H1 (cell line): ENCODE measurements at regions not wholly inside any gene's neighbourhood (a gene's known extent, or its start where the extent isn't known, plus 50 kb on each side); places are given as distances from the start of the nearest gene placed in this dataset.

Experiments
- CTCF ChIA-PET: fragments of 300-600 bp; sonication (Branson Sonifier 250); formaldehyde crosslinking; loops from one replicate; lab custom pipeline; 2021; ENCODE audit not compliant: partially characterized antibody; lab: Charles Lee
- POLR2A ChIA-PET: fragments of 300-600 bp; sonication (Branson Sonifier 250); formaldehyde crosslinking; loops from one replicate; lab custom pipeline; 2021; ENCODE audit warnings: inconsistent platforms; ENCODE audit not compliant: partially characterized antibody; lab: Charles Lee
- DNase-seq, 2 experiments: peaks; one replicate each; pipeline versions ENCODE4 v3.0.0 to v3.0.0-alpha.2; 2010 to 2022; ENCODE audit warnings: low spot score in 2 of 2, low read depth in 1 of 2, mixed read lengths in 1 of 2
- FAIRE-seq: peaks from 2 replicates; lab custom pipeline; 2011; peaks lifted over from hg19 to GRCh38; lab: Jason Lieb, UNC
- H2AFZ ChIP-seq: 2 replicates; pipeline ENCODE4 v1.8.1; 2012; ENCODE audit warnings: low read length, inconsistent platforms
- H2AK5ac ChIP-seq: 2 replicates; pipeline ENCODE4 v1.6.1; 2013; ENCODE audit warnings: low read depth, low read length
- H2BK120ac ChIP-seq: replicated peaks from 2 replicates; pipeline ENCODE3; 2013; ENCODE audit warnings: low read depth, low read length, inconsistent platforms
- H2BK12ac ChIP-seq: 2 replicates; pipeline ENCODE4 v1.6.1; 2013; ENCODE audit warnings: low read depth, low read length
- H2BK15ac ChIP-seq: 2 replicates; pipeline ENCODE4 v1.6.1; 2013; ENCODE audit warnings: low read length
- H2BK20ac ChIP-seq: 2 replicates; pipeline ENCODE4 v1.6.1; 2013; ENCODE audit warnings: low read length
- H2BK5ac ChIP-seq: 2 replicates; pipeline ENCODE4 v1.6.1; 2013; ENCODE audit warnings: low read depth, low read length
- H3K14ac ChIP-seq: 2 replicates; pipeline ENCODE4 v1.6.1; 2013; ENCODE audit warnings: inconsistent platforms; ENCODE audit not compliant: insufficient read length
- H3K18ac ChIP-seq: 2 replicates; pipeline ENCODE4 v1.6.1; 2013; ENCODE audit warnings: low read length; ENCODE audit errors: extremely low read depth
- H3K23ac ChIP-seq: 2 replicates; pipeline ENCODE4 v1.6.1; 2013; ENCODE audit warnings: inconsistent platforms; ENCODE audit not compliant: insufficient read length
- H3K23me2 ChIP-seq: 2 replicates; pipeline ENCODE4 v1.6.1; 2013; ENCODE audit warnings: low read depth, low read length
- H3K27ac ChIP-seq: 2 replicates; pipeline ENCODE4 v1.6.1; 2011; ENCODE audit warnings: low read depth, low read length, inconsistent platforms
- H3K27me3 ChIP-seq, 4 experiments: replicated peaks in 1 of 4; 1 replicate in 1 of 4; 2 replicates in 3 of 4; pipeline versions ENCODE4 v1.6.1 to v1.8.1; 2011 to 2013; ENCODE audit warnings: low read length in 3 of 4, mild to moderate bottlenecking in 3 of 4, inconsistent platforms in 2 of 4, mixed read lengths in 2 of 4, moderate library complexity in 1 of 4; ENCODE audit not compliant: control insufficient read depth in 3 of 4, insufficient read depth in 3 of 4; ENCODE audit errors: extremely low read depth in 1 of 4
- H3K36me3 ChIP-seq, 4 experiments: 2 replicates each; pipeline versions ENCODE4 v1.6.1 to v1.8.1; 2011 to 2013; ENCODE audit warnings: mild to moderate bottlenecking in 4 of 4, low read length in 3 of 4, moderate library complexity in 2 of 4, control low read depth in 1 of 4, inconsistent platforms in 1 of 4; ENCODE audit not compliant: insufficient read depth in 4 of 4, control insufficient read depth in 2 of 4
- H3K4ac ChIP-seq: replicated peaks from 2 replicates; pipeline ENCODE3; 2013; ENCODE audit warnings: low read length, low read depth, mixed read lengths, inconsistent platforms; ENCODE audit not compliant: insufficient read length
- H3K4me1 ChIP-seq, 4 experiments: replicated peaks in 1 of 4; 1 replicate in 1 of 4; 2 replicates in 3 of 4; pipeline versions ENCODE4 v1.6.1 to v1.8.1; 2011 to 2013; ENCODE audit warnings: low read length in 3 of 4, inconsistent platforms in 2 of 4, mixed read lengths in 1 of 4; ENCODE audit not compliant: insufficient read depth in 4 of 4, control insufficient read depth in 3 of 4
- H3K4me2 ChIP-seq, 2 experiments: 2 replicates each; pipeline versions ENCODE4 v1.6.1 to v1.8.1; 2011 to 2013; ENCODE audit warnings: low read depth in 2 of 2, low read length in 2 of 2, control low read depth in 1 of 2, inconsistent platforms in 1 of 2, mild to moderate bottlenecking in 1 of 2; ENCODE audit not compliant: insufficient read depth in 1 of 2
- H3K4me3 ChIP-seq, 4 experiments: fragments of 200-600, 300-600 bp in 1 of 4; sonication (generic), shearing (Covaris generic), sonication (Bioruptor Twin) in 1 of 4; 2 replicates each; pipeline versions ENCODE4 v1.5.1 to v1.8.1; 2011 to 2016; ENCODE audit warnings: low read length in 4 of 4, low read depth in 3 of 4, control low read depth in 2 of 4, inconsistent platforms in 2 of 4, mild to moderate bottlenecking in 2 of 4, mixed read lengths in 1 of 4, moderate library complexity in 1 of 4; ENCODE audit not compliant: insufficient read depth in 2 of 4; ENCODE audit errors: extremely low read depth in 1 of 4
- H3K56ac ChIP-seq: replicated peaks from 2 replicates; pipeline ENCODE3; 2013; ENCODE audit warnings: low read depth, mild to moderate bottlenecking, mixed read lengths, low read length, inconsistent platforms; ENCODE audit not compliant: insufficient read length
- H3K79me1 ChIP-seq: 2 replicates; pipeline ENCODE4 v1.6.1; 2013; ENCODE audit warnings: low read depth, low read length, control low read depth
- H3K79me2 ChIP-seq, 2 experiments: 2 replicates each; pipeline versions ENCODE4 v1.6.1 to v1.8.1; 2012 to 2013; ENCODE audit warnings: low read length in 2 of 2, mild to moderate bottlenecking in 2 of 2, inconsistent platforms in 1 of 2; ENCODE audit not compliant: insufficient read depth in 2 of 2, control insufficient read depth in 1 of 2
- H3K9ac ChIP-seq, 4 experiments: replicated peaks in 1 of 4; 1 replicate in 1 of 4; 2 replicates in 3 of 4; pipeline versions ENCODE4 v1.6.1 to v1.8.1; 2011 to 2013; ENCODE audit warnings: low read depth in 3 of 4, low read length in 3 of 4, control low read depth in 2 of 4, mild to moderate bottlenecking in 2 of 4, moderate library complexity in 2 of 4, inconsistent platforms in 1 of 4; ENCODE audit errors: extremely low read depth in 1 of 4
- H3K9me3 ChIP-seq, 2 experiments: 2 replicates each; pipeline versions ENCODE4 v1.6.1 to v1.8.1; 2012 to 2013; ENCODE audit warnings: mild to moderate bottlenecking in 2 of 2, moderate library complexity in 2 of 2, control low read depth in 1 of 2, inconsistent platforms in 1 of 2, low read depth in 1 of 2, low read length in 1 of 2, mixed read lengths in 1 of 2; ENCODE audit not compliant: insufficient read depth in 2 of 2
- H4K20me1 ChIP-seq, 2 experiments: replicated peaks in 1 of 2; 2 replicates each; pipeline versions ENCODE3 to v1.8.1; 2011 to 2013; ENCODE audit warnings: inconsistent platforms in 2 of 2, low read length in 2 of 2, mild to moderate bottlenecking in 1 of 2; ENCODE audit not compliant: insufficient read depth in 2 of 2, control insufficient read depth in 1 of 2
- H4K5ac ChIP-seq: 2 replicates; pipeline ENCODE4 v1.6.1; 2013; ENCODE audit warnings: low read length, low read depth, mixed read lengths, inconsistent platforms; ENCODE audit not compliant: insufficient read length
- H4K8ac ChIP-seq: 2 replicates; pipeline ENCODE4 v1.8.0; 2013; ENCODE audit warnings: mild to moderate bottlenecking, moderate library complexity, low read length, inconsistent platforms; ENCODE audit not compliant: insufficient read depth; ENCODE audit errors: extremely low read depth
- H4K91ac ChIP-seq: replicated peaks from 2 replicates; pipeline ENCODE3; 2013; ENCODE audit warnings: low read length, mixed read lengths, inconsistent platforms; ENCODE audit not compliant: insufficient read length
- CTBP2 ChIP-seq: IDR thresholded peaks from 2 replicates; pipeline ENCODE4 v1.7.0; 2011; ENCODE audit warnings: borderline replicate concordance, mild to moderate bottlenecking, moderate library complexity, mixed read lengths, low read length; ENCODE audit not compliant: insufficient read depth, insufficient read length
- EP300 ChIP-seq, 2 experiments: IDR thresholded peaks; 1 replicate in 1 of 2; 2 replicates in 1 of 2; pipeline ENCODE4 v1.6.1; 2011 to 2012; ENCODE audit warnings: low read depth in 2 of 2, low read length in 2 of 2, mild to moderate bottlenecking in 2 of 2, borderline replicate concordance in 1 of 2, inconsistent platforms in 1 of 2, moderate library complexity in 1 of 2
- POLR2AphosphoS5 ChIP-seq: IDR thresholded peaks from 2 replicates; pipeline ENCODE4 v1.6.1; 2011; ENCODE audit warnings: low read depth, low read length
- SIX5 ChIP-seq: IDR thresholded peaks from 2 replicates; pipeline ENCODE4 v1.6.1; 2011; ENCODE audit warnings: mild to moderate bottlenecking, low read depth, low read length

DNA sequence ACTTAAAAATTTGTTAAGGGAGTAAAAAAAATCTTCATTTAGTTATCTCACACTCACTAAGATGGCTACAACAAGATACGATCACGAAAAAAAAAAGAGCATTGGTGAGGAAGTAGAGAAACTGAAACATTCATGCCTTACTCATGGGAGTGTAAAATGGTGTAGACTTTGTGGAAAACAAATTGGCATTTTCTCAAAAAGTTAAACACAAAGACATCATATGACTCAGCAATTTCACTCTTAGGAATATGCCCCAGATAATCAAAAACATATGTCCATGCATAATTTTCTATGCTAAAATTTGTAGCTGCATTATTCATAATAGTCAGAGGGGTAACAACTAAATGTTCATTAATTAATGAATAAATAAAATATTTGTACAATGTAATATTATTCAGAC lies 120.9 kb upstream of the IRAK1BP1 start (continued):
- TF ChIP-seq CTBP2, result no peak
- TF ChIP-seq, all 59 proteins: peak for 0

GRCh38 chr6:78749326-78749725 lies 118.0 kb upstream of the IRAK1BP1 start:
- Histone ChIP-seq H2AFZ (no peak overlapping the region), H3K18ac (no peak overlapping the region), H3K27ac (no peak overlapping the region), H3K36me3 (no peaks in the 10 kb centered on the region), H4K91ac (no peak overlapping the region), H3K23me2 (no peaks in the 10 kb centered on the region), H3K27me3 (no peaks in the 10 kb centered on the region), H2BK12ac (no peak overlapping the region), H4K20me1 (no peaks in the 10 kb centered on the region), H3K23ac (no peak overlapping the region), H4K5ac (no peak overlapping the region), H3K9me3 (peaks cover 2 to 5% of the 10 kb centered on the region in 2 experiments; a peak in 2 of 4 replicates), H2AK5ac (no peak overlapping the region), H3K4me3 (no peak overlapping the region), H3K4me1 (no peaks in the 10 kb centered on the region), H3K14ac (no peak overlapping the region), H3K4ac (no peak overlapping the region), H2BK5ac (no peak overlapping the region), H3K9ac (no peak overlapping the region), H2BK20ac (no peak overlapping the region), H3K56ac (no peak overlapping the region), H2BK15ac (no peak overlapping the region), H3K4me2 (no peak overlapping the region), H3K79me1 (no peaks in the 10 kb centered on the region), H3K79me2 (no peaks in the 10 kb centered on the region), H2BK120ac (no peak overlapping the region), H4K8ac (no peak overlapping the region)
- DNase-seq, result no peak
- TF ChIP-seq CTBP2 (no peak), SIX5 (no peak), POLR2AphosphoS5 (no peak), EP300 (IDR thresholded peaks at IDR 0.05; ENCODE audit: borderline replicate concordance in 1 of 2, low read depth in 2 of 2, low read length in 2 of 2) (no peak)
- FAIRE-seq, result no peak
- ChIA-PET CTCF (no interaction called here), POLR2A (no interaction called here)
